GM12875 (cell line): ENCODE measurements at regions not wholly inside any gene's neighbourhood (a gene's known extent, or its start where the extent isn't known, plus 50 kb on each side); places are given as distances from the start of the nearest gene placed in this dataset.

ENCODE experiments used
- H3K4me3 ChIP-seq: one replicate; pipeline ENCODE4 v1.5.1; 2011; ENCODE audit warnings: low read depth, low read length, control low read depth
- CTCF ChIP-seq: IDR thresholded peaks from 2 replicates; pipeline ENCODE4 v1.5.1; 2011; ENCODE audit warnings: low read depth, mild to moderate bottlenecking, control low read depth, inconsistent platforms, low read length, moderate library complexity, borderline replicate concordance; ENCODE audit not compliant: insufficient read depth

- no peak overlapping the region for H3K4me3 ChIP-seq
- no peak for TF ChIP-seq CTCF
Observed at GRCh38 chr13:39279077-39279476, 240.8 kb downstream of the NHLRC3 start.

- no peak for TF ChIP-seq CTCF
Observed at GRCh38 chr13:39281539-39282150, 243.4 kb downstream of the NHLRC3 start.

GRCh38 chr13:39282400-39282972 lies 244.2 kb downstream of the NHLRC3 start:
- no peak overlapping the region for H3K4me3 ChIP-seq
- no peak for TF ChIP-seq CTCF

More at GRCh38 chr13:39281539-39282150, 243.4 kb downstream of the NHLRC3 start:
- no peak overlapping the region for H3K4me3 ChIP-seq

- no peak overlapping the region for H3K4me3 ChIP-seq
- no peak for TF ChIP-seq CTCF
Observed at GRCh38 chr13:39283072-39283471, 244.8 kb downstream of the NHLRC3 start.

GRCh38 chr13:39284801-39285388 lies 246.6 kb downstream of the NHLRC3 start:
- H3K4me3 ChIP-seq = no peak overlapping the region
- no peak for TF ChIP-seq CTCF
